H1 (cell line): ENCODE measurements at regions not wholly inside any gene's neighbourhood (a gene's known extent, or its start where the extent isn't known, plus 50 kb on each side); places are given as distances from the start of the nearest gene placed in this dataset.

ENCODE experiments used
- CTCF ChIA-PET: fragments of 300-600 bp; sonication (Branson Sonifier 250); formaldehyde crosslinking; loops from one replicate; lab custom pipeline; 2021; ENCODE audit not compliant: partially characterized antibody; lab: Charles Lee
- POLR2A ChIA-PET: fragments of 300-600 bp; sonication (Branson Sonifier 250); formaldehyde crosslinking; loops from one replicate; lab custom pipeline; 2021; ENCODE audit warnings: inconsistent platforms; ENCODE audit not compliant: partially characterized antibody; lab: Charles Lee
- DNase-seq, 2 experiments: peaks; one replicate each; pipeline versions ENCODE4 v3.0.0 to v3.0.0-alpha.2; 2010 to 2022; ENCODE audit warnings: low spot score in 2 of 2, low read depth in 1 of 2, mixed read lengths in 1 of 2
- FAIRE-seq: peaks from 2 replicates; lab custom pipeline; 2011; peaks lifted over from hg19 to GRCh38; lab: Jason Lieb, UNC
- H2AFZ ChIP-seq: 2 replicates; pipeline ENCODE4 v1.8.1; 2012; ENCODE audit warnings: low read length, inconsistent platforms
- H2AK5ac ChIP-seq: 2 replicates; pipeline ENCODE4 v1.6.1; 2013; ENCODE audit warnings: low read depth, low read length
- H2BK120ac ChIP-seq: replicated peaks from 2 replicates; pipeline ENCODE3; 2013; ENCODE audit warnings: low read depth, low read length, inconsistent platforms
- H2BK12ac ChIP-seq: 2 replicates; pipeline ENCODE4 v1.6.1; 2013; ENCODE audit warnings: low read depth, low read length
- H2BK15ac ChIP-seq: 2 replicates; pipeline ENCODE4 v1.6.1; 2013; ENCODE audit warnings: low read length
- H2BK20ac ChIP-seq: 2 replicates; pipeline ENCODE4 v1.6.1; 2013; ENCODE audit warnings: low read length
- H2BK5ac ChIP-seq: 2 replicates; pipeline ENCODE4 v1.6.1; 2013; ENCODE audit warnings: low read depth, low read length
- H3K14ac ChIP-seq: 2 replicates; pipeline ENCODE4 v1.6.1; 2013; ENCODE audit warnings: inconsistent platforms; ENCODE audit not compliant: insufficient read length
- H3K18ac ChIP-seq: 2 replicates; pipeline ENCODE4 v1.6.1; 2013; ENCODE audit warnings: low read length; ENCODE audit errors: extremely low read depth
- H3K23ac ChIP-seq: 2 replicates; pipeline ENCODE4 v1.6.1; 2013; ENCODE audit warnings: inconsistent platforms; ENCODE audit not compliant: insufficient read length
- H3K23me2 ChIP-seq: 2 replicates; pipeline ENCODE4 v1.6.1; 2013; ENCODE audit warnings: low read depth, low read length
- H3K27ac ChIP-seq: 2 replicates; pipeline ENCODE4 v1.6.1; 2011; ENCODE audit warnings: low read depth, low read length, inconsistent platforms
- H3K27me3 ChIP-seq, 4 experiments: replicated peaks in 1 of 4; 1 replicate in 1 of 4; 2 replicates in 3 of 4; pipeline versions ENCODE4 v1.6.1 to v1.8.1; 2011 to 2013; ENCODE audit warnings: low read length in 3 of 4, mild to moderate bottlenecking in 3 of 4, inconsistent platforms in 2 of 4, mixed read lengths in 2 of 4, moderate library complexity in 1 of 4; ENCODE audit not compliant: control insufficient read depth in 3 of 4, insufficient read depth in 3 of 4; ENCODE audit errors: extremely low read depth in 1 of 4
- H3K36me3 ChIP-seq, 4 experiments: 2 replicates each; pipeline versions ENCODE4 v1.6.1 to v1.8.1; 2011 to 2013; ENCODE audit warnings: mild to moderate bottlenecking in 4 of 4, low read length in 3 of 4, moderate library complexity in 2 of 4, control low read depth in 1 of 4, inconsistent platforms in 1 of 4; ENCODE audit not compliant: insufficient read depth in 4 of 4, control insufficient read depth in 2 of 4
- H3K4ac ChIP-seq: replicated peaks from 2 replicates; pipeline ENCODE3; 2013; ENCODE audit warnings: low read length, low read depth, mixed read lengths, inconsistent platforms; ENCODE audit not compliant: insufficient read length
- H3K4me1 ChIP-seq, 4 experiments: replicated peaks in 1 of 4; 1 replicate in 1 of 4; 2 replicates in 3 of 4; pipeline versions ENCODE4 v1.6.1 to v1.8.1; 2011 to 2013; ENCODE audit warnings: low read length in 3 of 4, inconsistent platforms in 2 of 4, mixed read lengths in 1 of 4; ENCODE audit not compliant: insufficient read depth in 4 of 4, control insufficient read depth in 3 of 4
- H3K4me2 ChIP-seq, 2 experiments: 2 replicates each; pipeline versions ENCODE4 v1.6.1 to v1.8.1; 2011 to 2013; ENCODE audit warnings: low read depth in 2 of 2, low read length in 2 of 2, control low read depth in 1 of 2, inconsistent platforms in 1 of 2, mild to moderate bottlenecking in 1 of 2; ENCODE audit not compliant: insufficient read depth in 1 of 2
- H3K4me3 ChIP-seq, 4 experiments: fragments of 200-600, 300-600 bp in 1 of 4; sonication (generic), shearing (Covaris generic), sonication (Bioruptor Twin) in 1 of 4; 2 replicates each; pipeline versions ENCODE4 v1.5.1 to v1.8.1; 2011 to 2016; ENCODE audit warnings: low read length in 4 of 4, low read depth in 3 of 4, control low read depth in 2 of 4, inconsistent platforms in 2 of 4, mild to moderate bottlenecking in 2 of 4, mixed read lengths in 1 of 4, moderate library complexity in 1 of 4; ENCODE audit not compliant: insufficient read depth in 2 of 4; ENCODE audit errors: extremely low read depth in 1 of 4
- H3K56ac ChIP-seq: replicated peaks from 2 replicates; pipeline ENCODE3; 2013; ENCODE audit warnings: low read depth, mild to moderate bottlenecking, mixed read lengths, low read length, inconsistent platforms; ENCODE audit not compliant: insufficient read length
- H3K79me1 ChIP-seq: 2 replicates; pipeline ENCODE4 v1.6.1; 2013; ENCODE audit warnings: low read depth, low read length, control low read depth
- H3K79me2 ChIP-seq, 2 experiments: 2 replicates each; pipeline versions ENCODE4 v1.6.1 to v1.8.1; 2012 to 2013; ENCODE audit warnings: low read length in 2 of 2, mild to moderate bottlenecking in 2 of 2, inconsistent platforms in 1 of 2; ENCODE audit not compliant: insufficient read depth in 2 of 2, control insufficient read depth in 1 of 2
- H3K9ac ChIP-seq, 4 experiments: replicated peaks in 1 of 4; 1 replicate in 1 of 4; 2 replicates in 3 of 4; pipeline versions ENCODE4 v1.6.1 to v1.8.1; 2011 to 2013; ENCODE audit warnings: low read depth in 3 of 4, low read length in 3 of 4, control low read depth in 2 of 4, mild to moderate bottlenecking in 2 of 4, moderate library complexity in 2 of 4, inconsistent platforms in 1 of 4; ENCODE audit errors: extremely low read depth in 1 of 4
- H3K9me3 ChIP-seq, 2 experiments: 2 replicates each; pipeline versions ENCODE4 v1.6.1 to v1.8.1; 2012 to 2013; ENCODE audit warnings: mild to moderate bottlenecking in 2 of 2, moderate library complexity in 2 of 2, control low read depth in 1 of 2, inconsistent platforms in 1 of 2, low read depth in 1 of 2, low read length in 1 of 2, mixed read lengths in 1 of 2; ENCODE audit not compliant: insufficient read depth in 2 of 2
- H4K20me1 ChIP-seq, 2 experiments: replicated peaks in 1 of 2; 2 replicates each; pipeline versions ENCODE3 to v1.8.1; 2011 to 2013; ENCODE audit warnings: inconsistent platforms in 2 of 2, low read length in 2 of 2, mild to moderate bottlenecking in 1 of 2; ENCODE audit not compliant: insufficient read depth in 2 of 2, control insufficient read depth in 1 of 2
- H4K5ac ChIP-seq: 2 replicates; pipeline ENCODE4 v1.6.1; 2013; ENCODE audit warnings: low read length, low read depth, mixed read lengths, inconsistent platforms; ENCODE audit not compliant: insufficient read length
- H4K8ac ChIP-seq: 2 replicates; pipeline ENCODE4 v1.8.0; 2013; ENCODE audit warnings: mild to moderate bottlenecking, moderate library complexity, low read length, inconsistent platforms; ENCODE audit not compliant: insufficient read depth; ENCODE audit errors: extremely low read depth
- H4K91ac ChIP-seq: replicated peaks from 2 replicates; pipeline ENCODE3; 2013; ENCODE audit warnings: low read length, mixed read lengths, inconsistent platforms; ENCODE audit not compliant: insufficient read length
- BACH1 ChIP-seq: IDR thresholded peaks from 2 replicates; pipeline ENCODE4 v1.6.1; 2012; ENCODE audit warnings: low read length, improper control_type of control experiment
- ZNF274 ChIP-seq: IDR thresholded peaks from 2 replicates; pipeline ENCODE4 v1.7.0; 2012; ENCODE audit warnings: low read length, borderline replicate concordance; ENCODE audit errors: extremely low read depth
- WGBS, 2 experiments: shearing (Covaris generic) in 1 of 2; methylation state at CpG; one replicate each; pipeline versions ENCODE4 v1.1.6 to v1.1.7; 2013 to 2015; ENCODE audit warnings: low lambda C conversion rate in 2 of 2, mixed read lengths in 2 of 2, inconsistent platforms in 1 of 2, low coverage in 1 of 2, missing lambda C conversion rate in 1 of 2; ENCODE audit not compliant: insufficient replicate concordance in 2 of 2, insufficient coverage in 1 of 2, insufficient read length in 1 of 2; ENCODE audit errors: extremely low coverage in 1 of 2, missing lambda C conversion rate in 1 of 2; 5-methylcytosine and 5-hydroxymethylcytosine counted together

DNA sequence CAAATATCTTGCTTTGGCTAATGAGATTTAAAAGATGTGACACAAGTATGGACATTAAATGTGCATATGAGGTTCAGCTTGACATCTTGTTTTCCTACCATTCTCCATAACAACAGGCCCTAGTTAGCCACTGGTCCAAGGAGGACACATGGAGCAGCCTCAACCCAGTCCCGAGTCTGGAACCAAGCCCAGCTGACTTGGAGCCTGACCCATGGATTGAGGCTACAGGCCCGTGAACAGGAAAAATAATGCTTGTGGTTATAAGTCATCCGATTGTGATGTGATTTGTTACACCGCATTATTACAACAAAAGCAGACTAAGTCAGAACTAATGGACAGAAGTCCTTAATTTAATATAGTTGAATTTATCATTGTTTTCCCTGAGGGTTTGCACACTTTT, 123.2 kb upstream of the BANK1 start:
- Histone ChIP-seq H3K4ac (no peak overlapping the region), H3K23ac (no peak overlapping the region), H4K8ac (no peak overlapping the region), H4K20me1 (no peaks in the 10 kb centered on the region), H3K79me2 (no peaks in the 10 kb centered on the region), H2BK5ac (no peak overlapping the region), H3K9me3 (0 out of 4 replicates have a peak, but pooled peaks cover 0 to 2% of the 10 kb centered on the region in 2 experiments), H4K91ac (no peak overlapping the region), H2BK120ac (no peak overlapping the region), H3K56ac (no peak overlapping the region), H3K14ac (no peak overlapping the region), H3K36me3 (no peaks in the 10 kb centered on the region), H3K4me1 (no peaks in the 10 kb centered on the region), H3K4me3 (no peak overlapping the region), H3K9ac (no peak overlapping the region), H3K79me1 (no peaks in the 10 kb centered on the region), H3K27ac (no peak overlapping the region), H2BK20ac (no peak overlapping the region), H3K27me3 (no peaks in the 10 kb centered on the region), H3K18ac (no peak overlapping the region), H2AK5ac (no peak overlapping the region), H3K4me2 (no peak overlapping the region), H3K23me2 (no peaks in the 10 kb centered on the region), H2BK12ac (no peak overlapping the region), H4K5ac (no peak overlapping the region), H2AFZ (no peak overlapping the region), H2BK15ac (no peak overlapping the region)
- POLR2A ChIA-PET = no interaction called here
- WGBS, 2 experiments = 94% methylated on average over 4 of the region's 4 CpGs; no CpG with 5 or more reads in 1 of the 2 experiments
- DNase-seq (no peak), FAIRE-seq (no peak)
- CTCF ChIA-PET = no interaction called here
- TF ChIP-seq BACH1 = no peak
- no peak for TF ChIP-seq ZNF274
